ENCODE measurements at regions not wholly inside any gene's neighbourhood (a gene's known extent, or its start where the extent isn't known, plus 50 kb on each side); places are given as distances from the start of the nearest gene placed in this dataset.
"Not testable (repeated sequence)": the region's sequence is repeated elsewhere in the genome, so short reads cannot be mapped to it uniquely, and the experiment has no call there.

DNA sequence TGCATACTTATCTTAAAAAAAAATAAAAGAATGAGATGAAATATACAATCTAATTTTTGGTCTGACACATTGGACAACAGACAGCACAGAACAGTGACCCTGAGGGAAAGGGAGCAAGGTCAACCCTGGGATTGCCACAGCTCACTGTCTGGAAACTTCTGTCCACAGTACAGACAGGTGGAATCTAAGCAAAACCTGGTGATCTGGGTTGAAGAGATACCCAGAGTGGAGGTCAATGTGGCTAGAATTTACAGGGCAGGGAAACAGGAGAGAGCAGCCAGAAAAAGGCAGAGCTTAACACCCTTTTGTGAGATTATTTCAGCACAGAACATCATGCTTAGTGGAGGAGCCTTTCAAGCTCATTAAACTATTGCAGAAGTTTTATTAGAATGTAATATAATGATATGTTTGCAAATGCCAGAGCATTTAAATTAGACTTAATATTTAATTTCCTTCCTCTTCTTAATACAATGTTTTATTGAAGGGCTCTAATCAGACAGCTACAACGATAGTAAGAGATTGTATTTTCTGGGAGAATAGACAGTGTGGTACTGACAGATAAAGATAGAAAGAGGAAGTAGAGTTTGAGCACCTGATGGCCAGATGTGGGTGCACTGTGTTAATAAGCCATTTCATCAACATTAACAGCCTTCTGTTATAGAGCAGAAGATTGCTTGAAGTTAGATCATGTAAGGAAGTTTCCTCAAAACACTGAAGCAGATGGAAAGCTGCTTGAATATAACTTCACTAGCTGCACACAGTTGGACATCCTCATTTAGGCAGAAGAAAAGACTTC, 309.4 kb downstream of the HGF start:
- TF ChIP-seq CTCF (IDR thresholded peaks at IDR 0.05) (no peak), POLR2A (IDR thresholded peaks at IDR 0.05; ENCODE audit: low read depth) (no peak), EP300 (IDR thresholded peaks at IDR 0.05) (no peak), POLR2AphosphoS5 (IDR thresholded peaks at IDR 0.05) (no peak)
- intact Hi-C loops (cut with DNase I): loop anchor here (10.0 kb wide), 1 partner anchor 536 kb away; no protein-coding TSS in a partner anchor
- no peaks in the 10 kb centered on the region for H3K27me3 ChIP-seq
- WGBS: 38% methylated on average over 1 of the region's 1 CpG
- no peaks in the 10 kb centered on the region for H3K36me3 ChIP-seq
- no peak overlapping the region for H3K4me3 ChIP-seq
- H3K4me1 ChIP-seq: no peaks in the 10 kb centered on the region
- no peak overlapping the region for H3K27ac ChIP-seq (replicated peaks in 1 of 4)
- DNase-seq (ENCODE audit: extremely low spot score): no peak
- H3K9me3 ChIP-seq: no peaks in the 10 kb centered on the region

GRCh38 chr7:81459485-81459884, 310.4 kb downstream of the HGF start:
- intact Hi-C loops (cut with DNase I): no loop called here
- H3K9me3 ChIP-seq: no peaks in the 10 kb centered on the region
- no peaks in the 10 kb centered on the region for H3K4me1 ChIP-seq
- TF ChIP-seq POLR2A (IDR thresholded peaks at IDR 0.05; ENCODE audit: low read depth) (no peak), CTCF (IDR thresholded peaks at IDR 0.05) (no peak), EP300 (IDR thresholded peaks at IDR 0.05) (no peak), POLR2AphosphoS5 (IDR thresholded peaks at IDR 0.05) (no peak)
- H3K27ac ChIP-seq (replicated peaks in 1 of 4): no peak overlapping the region
- H3K4me3 ChIP-seq: no peak overlapping the region
- no peaks in the 10 kb centered on the region for H3K36me3 ChIP-seq
- no peak for DNase-seq (ENCODE audit: extremely low spot score)
- no peaks in the 10 kb centered on the region for H3K27me3 ChIP-seq
- 98% methylated on average over 2 of the region's 2 CpGs for WGBS

DNA sequence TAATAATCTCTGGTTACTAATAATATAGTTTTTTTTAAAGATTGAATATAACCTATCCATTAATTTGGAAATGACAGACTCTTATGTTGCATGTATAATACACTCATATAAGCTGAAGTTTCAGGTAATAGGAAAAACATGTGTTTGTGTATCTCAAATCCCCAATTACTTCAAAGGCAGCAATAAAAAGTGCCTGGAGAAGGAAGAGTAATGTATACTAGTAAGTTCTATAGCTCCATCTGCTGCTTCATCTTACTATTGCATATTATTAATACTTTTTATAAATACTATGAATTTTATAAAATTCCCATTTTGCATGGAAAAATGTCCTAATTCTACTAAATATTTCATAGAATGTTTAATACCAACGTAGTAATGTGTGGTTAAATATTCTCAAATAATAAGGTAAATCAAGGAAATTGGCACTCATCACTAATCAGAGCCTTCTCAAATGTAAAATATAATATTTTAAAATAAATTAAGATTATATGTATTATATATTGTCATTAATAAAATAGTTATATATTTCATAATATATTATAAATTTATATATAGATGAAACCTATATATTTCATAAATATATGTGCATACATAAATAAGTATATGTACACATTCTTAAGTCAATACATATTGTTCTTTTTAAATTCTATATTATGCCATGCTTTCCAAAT, 311.9 kb downstream of the HGF start:
- no peaks in the 10 kb centered on the region for H3K4me1 ChIP-seq
- H3K27me3 ChIP-seq: no peaks in the 10 kb centered on the region
- H3K36me3 ChIP-seq: no peaks in the 10 kb centered on the region
- peak; percentile 26 to 42 (median 31) for TF ChIP-seq CTCF (IDR thresholded peaks at IDR 0.05)
- no peak for TF ChIP-seq POLR2AphosphoS5 (IDR thresholded peaks at IDR 0.05)
- TF ChIP-seq POLR2A (IDR thresholded peaks at IDR 0.05; ENCODE audit: low read depth): no peak
- intact Hi-C loops (cut with DNase I): no loop called here
- DNase-seq (ENCODE audit: extremely low spot score): no peak
- no peak overlapping the region for H3K4me3 ChIP-seq
- WGBS: 39% methylated on average over 1 of the region's 1 CpG
- no peak overlapping the region for H3K27ac ChIP-seq (replicated peaks in 1 of 4)
- no peaks in the 10 kb centered on the region for H3K9me3 ChIP-seq

DNA sequence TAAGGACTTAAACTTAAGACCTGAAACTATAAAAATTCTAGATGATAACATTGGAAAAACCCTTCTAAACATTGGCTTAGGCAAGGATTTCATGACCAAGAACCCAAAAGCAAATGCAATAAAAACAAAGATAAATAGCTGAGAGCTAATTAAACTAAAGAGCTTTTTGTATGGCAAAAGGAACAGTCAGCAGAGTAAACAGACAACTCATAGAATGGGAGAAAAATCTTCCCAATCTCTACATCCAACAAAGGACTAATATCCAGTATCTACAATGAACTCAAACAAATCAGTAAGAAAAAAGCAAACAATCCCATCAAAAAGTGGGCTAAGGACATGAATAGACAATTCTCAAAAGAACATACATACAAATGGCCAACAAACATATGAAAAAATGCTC, 316.1 kb downstream of the HGF start:
- H3K27me3 ChIP-seq; DNase-seq (ENCODE audit: extremely low spot score); H3K27ac ChIP-seq (replicated peaks in 1 of 4); H3K4me3 ChIP-seq; H3K9me3 ChIP-seq; H3K36me3 ChIP-seq; H3K4me1 ChIP-seq: not testable (repeated sequence)
- intact Hi-C loops (cut with DNase I): loop anchor here (5.0 kb wide), 1 partner anchor 751 kb away; no protein-coding TSS in a partner anchor

DNA sequence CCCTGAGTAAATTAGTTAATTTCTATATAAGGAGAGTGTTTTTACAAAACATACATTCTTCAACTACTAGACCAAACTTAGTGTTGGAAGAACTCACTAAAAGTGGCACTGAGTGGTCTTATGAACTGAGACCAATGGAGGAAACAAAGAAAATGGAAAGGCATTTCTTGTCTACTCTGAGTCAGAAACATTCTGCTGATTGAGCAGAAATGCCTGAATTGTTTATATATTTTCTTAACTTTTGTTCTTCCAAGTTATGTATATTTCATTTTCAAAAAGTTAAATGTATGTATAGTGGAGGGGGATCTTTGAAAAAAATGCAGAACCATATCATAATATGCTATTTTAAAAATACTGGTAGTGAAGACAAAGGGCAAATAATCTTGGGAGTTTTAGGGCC, 320.7 kb downstream of the HGF start:
- H3K4me1 ChIP-seq: no peaks in the 10 kb centered on the region
- H3K36me3 ChIP-seq: no peaks in the 10 kb centered on the region
- no peak overlapping the region for H3K27ac ChIP-seq (replicated peaks in 1 of 4)
- DNase-seq (ENCODE audit: extremely low spot score): no peak
- intact Hi-C loops (cut with DNase I): no loop called here
- TF ChIP-seq CTCF (IDR thresholded peaks at IDR 0.05): no peak
- no peak for TF ChIP-seq EP300 (IDR thresholded peaks at IDR 0.05)
- no peak for TF ChIP-seq POLR2A (IDR thresholded peaks at IDR 0.05; ENCODE audit: low read depth)
- TF ChIP-seq POLR2AphosphoS5 (IDR thresholded peaks at IDR 0.05): no peak
- no peak overlapping the region for H3K4me3 ChIP-seq
- no peaks in the 10 kb centered on the region for H3K9me3 ChIP-seq
- H3K27me3 ChIP-seq: no peaks in the 10 kb centered on the region

Data from esophagus muscularis mucosa (tissue), 4 donors.